ENCODE measurements at regions not wholly inside any gene's neighbourhood (a gene's known extent, or its start where the extent isn't known, plus 50 kb on each side); places are given as distances from the start of the nearest gene placed in this dataset.

- DNase-seq = no peak
These were observed 161.5 kb downstream of the MRPL14 start for GRCh38 chr6:43965628-43966373.

GRCh38 chr6:43964659-43965570 is 162.3 kb downstream of the MRPL14 start:
- DNase-seq = no peak

GRCh38 chr6:43963877-43964658 is 163.2 kb downstream of the MRPL14 start:
- no peak for DNase-seq

- DNase-seq = no peak
These were observed 164.0 kb downstream of the MRPL14 start for GRCh38 chr6:43963203-43963602.

GRCh38 chr6:43962458-43962857 is 164.8 kb downstream of the MRPL14 start:
- DNase-seq = no peak

GRCh38 chr6:43957273-43957672 is 170.0 kb downstream of the MRPL14 start:
- no peak for DNase-seq

- DNase-seq = no peak
These were observed 170.8 kb downstream of the MRPL14 start for GRCh38 chr6:43956478-43956877.

- DNase-seq = no peak
These were observed 172.7 kb downstream of the MRPL14 start for GRCh38 chr6:43954311-43955131.

GRCh38 chr6:43953794-43954310 is 173.4 kb downstream of the MRPL14 start:
- no peak for DNase-seq

GRCh38 chr6:43953256-43953655 is 174.0 kb downstream of the MRPL14 start:
- DNase-seq = no peak

GRCh38 chr6:43952746-43953145 is 174.5 kb downstream of the MRPL14 start:
- DNase-seq = no peak

GRCh38 chr6:43951756-43952675 is 175.2 kb downstream of the MRPL14 start:
- DNase-seq = no peak

GRCh38 chr6:43951063-43951755 is 176.0 kb downstream of the MRPL14 start:
- DNase-seq = no peak

- DNase-seq = no peak
These were observed 176.6 kb downstream of the MRPL14 start for GRCh38 chr6:43950731-43951062.

GRCh38 chr6:43950051-43950605 is 177.1 kb downstream of the MRPL14 start:
- DNase-seq = no peak

- no peak for DNase-seq
These were observed 177.7 kb downstream of the MRPL14 start for GRCh38 chr6:43949551-43949991.

- DNase-seq = no peak
These were observed 178.4 kb downstream of the MRPL14 start for GRCh38 chr6:43948527-43949485.

GRCh38 chr6:43947860-43948259 is 177.8 kb downstream of the VEGFA start:
- DNase-seq = no peak

Measured in CD4-positive, alpha-beta T cell treated with Interleukin-10 for 1 hour (primary cell).